MM.1S (cell line): ENCODE measurements at regions not wholly inside any gene's neighbourhood (a gene's known extent, or its start where the extent isn't known, plus 50 kb on each side); places are given as distances from the start of the nearest gene placed in this dataset.

ENCODE experiments used
- DNase-seq: peaks from one replicate; pipeline ENCODE4 v3.0.0-alpha.2; 2015
- H2AFZ ChIP-seq: fragments of 300-600 bp; sonication (generic); 2 replicates; pipeline ENCODE4 v1.6.0; 2016; ENCODE audit warnings: antibody characterized with exemption, low read length
- H3F3A ChIP-seq: fragments of 300-600 bp; sonication (generic); 2 replicates; pipeline ENCODE4 v1.6.1; 2016; ENCODE audit warnings: mild to moderate bottlenecking, antibody characterized with exemption, low read length, moderate library complexity, mixed read lengths; ENCODE audit not compliant: insufficient read depth
- H3K27ac ChIP-seq: fragments of 300-600 bp; sonication (generic); 2 replicates; pipeline ENCODE4 v1.5.1; 2016; ENCODE audit warnings: mild to moderate bottlenecking, low read length
- H3K27me3 ChIP-seq: fragments of 300-600 bp; sonication (generic); replicated peaks from 2 replicates; pipeline ENCODE4 v1.6.0; 2016; ENCODE audit warnings: low read length; ENCODE audit not compliant: insufficient read depth
- H3K36me3 ChIP-seq: fragments of 300-600 bp; sonication (generic); replicated peaks from 2 replicates; pipeline ENCODE4 v1.6.1; 2016; ENCODE audit warnings: mild to moderate bottlenecking, low read length, mixed read lengths; ENCODE audit not compliant: insufficient read depth
- H3K4me1 ChIP-seq: fragments of 300-600 bp; sonication (generic); 2 replicates; pipeline ENCODE4 v1.6.1; 2016; ENCODE audit warnings: low read length, mixed read lengths
- H3K4me2 ChIP-seq: fragments of 300-600 bp; sonication (generic); 2 replicates; pipeline ENCODE4 v1.6.0; 2016; ENCODE audit warnings: low read depth, low read length
- H3K4me3 ChIP-seq: fragments of 300-600 bp; sonication (generic); 2 replicates; pipeline ENCODE4 v1.5.1; 2016; ENCODE audit warnings: low read length, mixed read lengths
- H3K79me2 ChIP-seq: fragments of 300-600 bp; sonication (generic); 2 replicates; pipeline ENCODE4 v1.6.1; 2016; ENCODE audit warnings: mixed run types, low read length, mixed read lengths
- H3K9ac ChIP-seq: fragments of 300-600 bp; sonication (generic); 2 replicates; pipeline ENCODE4 v1.6.1; 2016; ENCODE audit warnings: low read length, mixed read lengths
- H3K9me2 ChIP-seq: fragments of 300-600 bp; sonication (generic); replicated peaks from 2 replicates; pipeline ENCODE4 v1.6.1; 2016; ENCODE audit warnings: mild to moderate bottlenecking, low read length, mixed read lengths; ENCODE audit not compliant: insufficient read depth
- H3K9me3 ChIP-seq: fragments of 300-600 bp; sonication (generic); replicated peaks from 2 replicates; pipeline ENCODE4 v1.6.1; 2016; ENCODE audit warnings: mild to moderate bottlenecking, low read length, mixed read lengths; ENCODE audit not compliant: insufficient read depth
- H4K20me1 ChIP-seq: fragments of 300-600 bp; sonication (generic); 2 replicates; pipeline ENCODE4 v1.6.1; 2016; ENCODE audit warnings: mild to moderate bottlenecking, low read length, moderate library complexity, mixed read lengths; ENCODE audit not compliant: insufficient read depth
- EZH2 ChIP-seq: fragments of 300-600 bp; sonication (generic); optimal IDR thresholded peaks from 2 replicates; pipeline ENCODE3; 2017; ENCODE audit warnings: low read depth, mild to moderate bottlenecking, antibody characterized with exemption, low read length, mixed read lengths
- EZH2phosphoT487 ChIP-seq: fragments of 300-600 bp; sonication (generic); IDR thresholded peaks from 2 replicates; pipeline ENCODE4 v1.6.1; 2018; ENCODE audit warnings: antibody characterized with exemption, low read length
- TF ChIP-seq, protein P1 (sequence below): fragments of 300-600 bp; sonication (generic); IDR thresholded peaks from 2 replicates; pipeline ENCODE4 v1.5.1; 2016; ENCODE audit warnings: antibody characterized with exemption, low read length, mixed read lengths

DNA sequence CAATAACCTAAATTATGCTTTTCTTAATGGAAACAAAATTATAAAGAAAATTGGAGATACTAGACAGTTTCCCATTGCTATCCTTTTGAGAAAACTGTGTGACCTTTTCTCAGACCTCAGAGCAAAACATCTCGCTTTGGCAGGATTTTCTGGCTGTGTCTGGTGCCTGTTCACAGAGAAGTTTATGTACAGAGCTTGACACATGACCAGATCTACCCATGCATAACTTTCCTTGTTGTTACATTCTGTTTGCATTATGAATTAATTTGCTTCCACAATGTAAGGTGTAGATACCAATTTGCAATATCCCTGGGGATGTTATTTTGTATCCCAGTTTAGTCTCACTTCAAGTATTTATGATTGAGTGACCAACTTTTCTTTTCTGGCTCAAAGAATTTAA, 565.0 kb downstream of the XPNPEP1 start:
- no peaks in the 10 kb centered on the region for H3K9me3 ChIP-seq
- TF ChIP-seq EZH2: no peak
- TF ChIP-seq EZH2phosphoT487: no peak
- TF ChIP-seq, protein P1, sequence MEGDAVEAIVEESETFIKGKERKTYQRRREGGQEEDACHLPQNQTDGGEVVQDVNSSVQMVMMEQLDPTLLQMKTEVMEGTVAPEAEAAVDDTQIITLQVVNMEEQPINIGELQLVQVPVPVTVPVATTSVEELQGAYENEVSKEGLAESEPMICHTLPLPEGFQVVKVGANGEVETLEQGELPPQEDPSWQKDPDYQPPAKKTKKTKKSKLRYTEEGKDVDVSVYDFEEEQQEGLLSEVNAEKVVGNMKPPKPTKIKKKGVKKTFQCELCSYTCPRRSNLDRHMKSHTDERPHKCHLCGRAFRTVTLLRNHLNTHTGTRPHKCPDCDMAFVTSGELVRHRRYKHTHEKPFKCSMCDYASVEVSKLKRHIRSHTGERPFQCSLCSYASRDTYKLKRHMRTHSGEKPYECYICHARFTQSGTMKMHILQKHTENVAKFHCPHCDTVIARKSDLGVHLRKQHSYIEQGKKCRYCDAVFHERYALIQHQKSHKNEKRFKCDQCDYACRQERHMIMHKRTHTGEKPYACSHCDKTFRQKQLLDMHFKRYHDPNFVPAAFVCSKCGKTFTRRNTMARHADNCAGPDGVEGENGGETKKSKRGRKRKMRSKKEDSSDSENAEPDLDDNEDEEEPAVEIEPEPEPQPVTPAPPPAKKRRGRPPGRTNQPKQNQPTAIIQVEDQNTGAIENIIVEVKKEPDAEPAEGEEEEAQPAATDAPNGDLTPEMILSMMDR: no peak
- H3K36me3 ChIP-seq: no peaks in the 10 kb centered on the region

DNA sequence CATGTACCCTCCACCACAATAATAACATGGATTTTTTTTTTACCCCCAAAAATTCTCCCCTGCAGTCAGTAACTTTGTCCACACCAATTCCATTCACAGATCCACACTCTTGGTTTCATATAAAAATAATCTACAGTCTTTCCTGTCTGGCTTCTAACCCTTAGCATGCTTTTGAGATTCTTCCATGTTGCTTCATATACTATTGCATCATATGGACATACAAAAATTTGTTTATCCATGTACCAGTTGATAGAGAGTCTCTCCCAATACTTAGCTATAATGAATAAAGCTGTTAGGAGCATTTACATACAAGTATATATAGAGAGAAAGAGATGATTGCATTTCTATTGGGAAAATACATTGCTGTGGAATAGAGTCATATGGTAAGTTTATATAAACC, 575.0 kb downstream of the XPNPEP1 start:
- TF ChIP-seq EZH2: no peak
- H3K36me3 ChIP-seq: no peaks in the 10 kb centered on the region
- no peak overlapping the region for H3K27ac ChIP-seq
- H3K4me3 ChIP-seq: no peak overlapping the region
- no peaks in the 10 kb centered on the region for H3K9me3 ChIP-seq
- no peak overlapping the region for H3K4me2 ChIP-seq
- no peaks in the 10 kb centered on the region for H3K4me1 ChIP-seq
- H3F3A ChIP-seq: no peaks in the 10 kb centered on the region
- no peak overlapping the region for H2AFZ ChIP-seq
- no peaks in the 10 kb centered on the region for H3K27me3 ChIP-seq
- no peak overlapping the region for H3K9ac ChIP-seq
- H3K79me2 ChIP-seq: no peaks in the 10 kb centered on the region
- no peaks in the 10 kb centered on the region for H3K9me2 ChIP-seq
- H4K20me1 ChIP-seq: no peaks in the 10 kb centered on the region
- no peak for DNase-seq

More for the DNA sequence above, 565.0 kb downstream of the XPNPEP1 start:
- Histone ChIP-seq H3K9me2 (no peaks in the 10 kb centered on the region), H3K4me2 (no peak overlapping the region), H4K20me1 (no peaks in the 10 kb centered on the region), H3F3A (no peaks in the 10 kb centered on the region), H3K79me2 (no peaks in the 10 kb centered on the region), H3K4me1 (no peaks in the 10 kb centered on the region), H3K27me3 (no peaks in the 10 kb centered on the region), H3K27ac (no peak overlapping the region), H2AFZ (no peak overlapping the region), H3K4me3 (no peak overlapping the region), H3K9ac (no peak overlapping the region)
- no peak for DNase-seq

DNA sequence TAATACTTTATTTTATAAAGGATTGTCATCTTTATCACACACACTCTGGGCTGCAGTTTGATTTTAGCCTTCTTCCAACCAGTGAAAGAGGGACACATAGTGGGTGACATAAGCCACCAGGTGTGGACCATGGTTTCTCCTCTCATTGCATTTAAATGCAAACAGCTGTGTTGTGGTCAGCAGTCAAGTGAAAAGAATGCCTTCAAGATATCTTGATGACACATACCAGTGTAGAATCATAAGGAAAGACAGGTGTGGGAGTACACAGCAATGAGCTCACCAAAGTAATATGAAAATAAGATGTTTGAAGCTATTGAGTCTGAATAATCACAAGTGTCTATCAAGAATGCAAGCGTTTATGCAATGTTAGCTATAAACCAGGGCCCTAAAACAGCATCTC, 580.0 kb downstream of the XPNPEP1 start:
- Histone ChIP-seq H3K27me3 (no peaks in the 10 kb centered on the region), H3K36me3 (no peaks in the 10 kb centered on the region), H3K79me2 (no peaks in the 10 kb centered on the region), H3K4me1 (no peaks in the 10 kb centered on the region), H4K20me1 (no peaks in the 10 kb centered on the region), H3K9me2 (no peaks in the 10 kb centered on the region), H3K4me2 (no peak overlapping the region), H2AFZ (no peak overlapping the region), H3K27ac (no peak overlapping the region), H3K4me3 (no peak overlapping the region), H3K9me3 (no peaks in the 10 kb centered on the region), H3F3A (no peaks in the 10 kb centered on the region), H3K9ac (no peak overlapping the region)
- TF ChIP-seq EZH2phosphoT487: no peak
- no peak for TF ChIP-seq EZH2
- TF ChIP-seq, protein P1: no peak
- DNase-seq: peak; percentile 71

DNA sequence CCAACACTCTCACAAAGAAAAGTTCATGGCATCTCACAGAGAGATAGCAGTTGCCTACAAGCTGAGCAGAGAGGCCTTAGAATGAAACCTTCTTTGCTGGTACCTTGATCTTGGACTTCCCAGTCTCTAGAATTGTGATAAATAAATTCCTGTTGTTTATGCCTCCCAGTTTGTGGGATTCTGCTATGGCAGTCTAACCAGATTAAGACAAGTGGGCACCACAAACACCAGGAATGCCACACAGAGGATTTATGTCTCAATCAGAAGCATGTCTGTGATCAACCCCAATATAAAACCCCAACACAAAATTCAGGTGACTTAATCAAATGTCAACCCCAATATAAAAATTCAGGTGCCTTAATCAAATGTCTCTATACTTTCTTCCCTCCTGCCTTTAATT, 581.3 kb downstream of the XPNPEP1 start:
- H3K79me2 ChIP-seq: no peaks in the 10 kb centered on the region
- no peak overlapping the region for H3K27ac ChIP-seq
- TF ChIP-seq EZH2phosphoT487 (no peak), EZH2 (no peak)
- TF ChIP-seq, protein P1: no peak
- H3F3A ChIP-seq: no peaks in the 10 kb centered on the region
- no peaks in the 10 kb centered on the region for H3K36me3 ChIP-seq
- no peak overlapping the region for H3K9ac ChIP-seq
- H4K20me1 ChIP-seq: no peaks in the 10 kb centered on the region
- no peak overlapping the region for H2AFZ ChIP-seq
- no peaks in the 10 kb centered on the region for H3K9me2 ChIP-seq
- H3K4me1 ChIP-seq: no peaks in the 10 kb centered on the region
- H3K27me3 ChIP-seq: no peaks in the 10 kb centered on the region
- H3K4me3 ChIP-seq: no peak overlapping the region
- no peaks in the 10 kb centered on the region for H3K9me3 ChIP-seq
- DNase-seq: no peak
- no peak overlapping the region for H3K4me2 ChIP-seq
